ENCODE measurements at regions not wholly inside any gene's neighbourhood (a gene's known extent, or its start where the extent isn't known, plus 50 kb on each side); places are given as distances from the start of the nearest gene placed in this dataset.
"Not testable (repeated sequence)": the region's sequence is repeated elsewhere in the genome, so short reads cannot be mapped to it uniquely, and the experiment has no call there.

DNA sequence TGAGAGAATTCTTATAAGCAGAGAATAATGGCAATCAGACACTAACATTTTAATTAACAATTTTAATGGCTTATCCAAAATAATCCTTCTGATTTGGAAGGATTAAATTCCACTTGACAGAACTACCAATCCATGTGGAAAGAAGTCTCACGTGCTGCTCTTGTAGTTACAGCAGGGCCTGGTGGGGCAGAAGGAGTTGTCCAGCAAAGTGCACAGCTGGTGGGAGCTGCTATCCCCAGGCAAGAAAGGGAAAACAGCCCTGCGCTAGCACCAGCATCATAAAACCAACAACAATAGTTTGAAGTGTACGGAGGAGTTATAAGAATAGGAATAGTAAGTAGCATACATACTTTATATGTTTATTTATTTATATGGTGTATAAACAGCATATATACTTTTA lies 127.4 kb upstream of the TRIM2 start:
- no peak for DNase-seq (ENCODE audit: low read depth)

DNA sequence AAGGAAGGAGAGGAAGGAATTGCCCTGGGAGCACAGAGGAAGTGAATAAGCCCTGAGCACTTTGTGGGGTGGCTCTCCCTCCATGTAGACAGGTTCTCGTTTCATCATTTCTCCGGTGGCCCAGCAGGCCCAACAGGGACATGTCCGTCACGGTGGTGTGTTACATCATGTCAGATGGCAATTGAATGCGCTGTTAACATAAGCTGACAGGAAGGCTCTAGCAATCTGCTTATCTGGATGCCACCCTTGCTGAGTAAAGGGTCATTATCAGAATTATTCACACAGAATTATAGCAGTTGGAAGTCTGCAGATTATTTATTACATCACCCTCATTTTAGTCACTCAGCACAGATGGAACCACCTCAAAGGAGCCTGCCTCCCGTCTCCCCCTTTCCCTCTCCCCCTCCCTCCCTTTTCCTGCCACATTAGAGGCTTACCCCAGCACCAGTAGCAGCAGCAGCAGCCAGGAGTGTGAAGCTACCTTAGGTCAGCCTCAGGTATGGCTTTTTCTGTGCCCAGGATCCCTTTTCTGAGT lies 124.3 kb upstream of the TRIM2 start:
- DNase-seq (ENCODE audit: low read depth) = no peak

DNA sequence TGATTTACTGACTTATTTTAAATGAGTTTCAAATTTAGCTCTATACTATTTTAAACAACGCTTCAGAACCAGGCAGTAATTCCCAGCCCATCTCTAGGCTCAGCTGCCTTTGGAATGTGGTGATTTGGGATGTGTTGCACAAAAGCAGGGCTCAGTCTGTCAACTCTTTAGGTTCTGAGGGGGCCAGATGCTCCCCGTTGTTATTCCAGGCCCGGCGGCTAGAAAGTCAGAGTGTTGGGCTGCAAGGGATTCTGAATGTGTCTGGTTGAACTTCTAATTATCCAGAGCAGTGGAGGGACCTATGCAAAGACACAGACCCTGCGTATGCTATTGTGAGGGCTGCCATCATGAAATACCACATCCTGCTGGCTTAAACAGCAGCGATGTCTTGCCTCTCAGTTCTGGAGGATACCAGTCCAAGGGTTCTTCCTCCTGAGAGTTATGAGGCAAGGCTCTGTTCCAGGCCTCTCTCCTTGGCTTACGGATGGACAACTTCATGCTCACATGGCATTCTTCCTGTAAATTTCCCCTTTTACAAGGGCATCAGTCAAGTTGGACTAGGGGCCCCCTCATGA lies 123.2 kb upstream of the TRIM2 start:
- DNase-seq (ENCODE audit: low read depth) = no peak

DNA sequence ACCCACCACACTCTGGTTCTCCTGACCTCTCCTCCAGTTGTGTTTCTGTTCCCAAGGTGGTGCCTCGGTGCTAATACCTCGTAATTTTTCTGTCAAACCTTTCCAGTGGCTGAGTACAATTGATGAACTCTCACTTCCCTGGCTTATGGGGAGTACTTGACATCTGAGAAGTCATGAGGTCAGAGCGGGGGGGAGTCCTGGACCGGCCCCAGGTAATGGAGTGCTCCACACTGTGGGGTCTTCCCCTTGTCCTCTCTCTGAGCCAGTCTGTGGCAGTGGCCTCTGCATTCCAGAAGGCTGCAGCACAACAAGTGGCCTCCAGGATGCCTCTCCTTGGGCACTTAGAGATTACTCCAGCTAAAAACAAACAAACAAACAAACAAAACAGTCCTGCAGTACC lies 122.5 kb upstream of the TRIM2 start:
- no peak for DNase-seq (ENCODE audit: low read depth)

DNA sequence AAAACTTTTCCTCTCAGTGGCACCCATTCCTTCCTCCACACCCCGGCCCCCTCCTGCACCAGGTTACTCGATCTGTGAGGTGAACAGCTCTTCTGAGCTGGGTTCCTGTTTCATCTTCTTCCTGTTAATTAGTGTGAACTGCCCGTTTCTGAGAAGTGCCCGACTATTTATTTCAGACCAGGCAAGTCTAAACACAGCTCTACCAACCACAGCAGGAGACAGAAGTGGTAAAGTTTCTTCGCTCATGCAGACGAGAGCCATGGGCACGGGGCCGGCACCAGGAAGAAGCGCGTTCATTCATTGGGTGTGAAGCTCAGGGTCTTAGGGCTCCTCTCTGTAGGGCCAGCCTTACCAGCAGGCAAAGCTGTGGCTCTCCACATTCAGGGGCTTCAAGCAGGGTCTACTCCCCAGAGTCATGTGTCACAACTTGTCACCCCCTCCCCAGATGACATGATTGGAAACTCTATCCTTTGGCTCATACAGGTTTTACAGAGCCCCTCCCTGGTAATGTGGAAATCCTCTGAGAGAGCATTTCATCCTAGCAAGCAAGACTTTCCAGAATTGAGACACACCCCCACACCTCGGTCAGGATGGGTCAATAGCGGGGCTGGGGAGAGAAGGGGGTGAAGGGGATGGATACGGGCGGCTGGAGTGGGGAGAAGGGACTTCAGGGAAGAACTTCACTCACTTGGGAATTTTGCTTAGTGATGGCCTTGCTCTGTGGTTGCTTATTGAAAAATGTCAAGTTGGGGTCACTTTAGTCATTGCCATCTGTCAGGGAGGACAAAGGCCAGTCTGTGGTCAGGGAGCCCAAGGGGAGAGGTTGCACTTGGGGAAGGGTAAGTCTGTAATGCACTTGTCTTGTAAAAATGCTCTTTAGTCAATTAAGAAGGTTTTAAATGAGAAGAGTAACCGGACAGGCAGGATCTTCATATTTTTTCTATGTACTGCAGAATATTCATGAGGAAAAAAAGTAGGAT lies 121.6 kb upstream of the TRIM2 start:
- DNase-seq (ENCODE audit: low read depth) = no peak

DNA sequence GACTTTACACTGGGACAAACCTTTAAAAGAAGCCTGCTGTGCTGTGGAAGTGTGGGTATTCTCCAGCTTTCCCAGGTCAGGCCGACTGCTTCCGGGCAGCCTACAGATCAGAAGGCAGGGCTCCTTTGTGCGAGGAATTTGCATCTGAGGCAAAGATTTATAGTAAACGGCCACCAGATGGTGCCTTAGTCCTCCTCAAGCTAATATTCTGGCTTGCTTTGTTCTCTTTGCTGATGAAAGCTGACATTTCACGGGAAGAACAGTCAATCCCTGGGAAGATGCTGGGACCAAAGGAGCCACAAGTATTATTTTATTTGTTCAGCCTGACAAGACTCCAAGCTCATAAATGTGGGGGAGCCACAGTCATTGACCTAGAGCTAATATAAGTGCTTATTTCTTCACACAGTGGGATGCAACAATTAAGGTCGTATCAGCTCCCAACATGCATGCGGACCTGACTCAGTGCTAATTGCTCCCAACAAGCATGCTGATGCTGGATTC lies 120.7 kb upstream of the TRIM2 start:
- peak; percentile 12 for DNase-seq (ENCODE audit: low read depth)

DNA sequence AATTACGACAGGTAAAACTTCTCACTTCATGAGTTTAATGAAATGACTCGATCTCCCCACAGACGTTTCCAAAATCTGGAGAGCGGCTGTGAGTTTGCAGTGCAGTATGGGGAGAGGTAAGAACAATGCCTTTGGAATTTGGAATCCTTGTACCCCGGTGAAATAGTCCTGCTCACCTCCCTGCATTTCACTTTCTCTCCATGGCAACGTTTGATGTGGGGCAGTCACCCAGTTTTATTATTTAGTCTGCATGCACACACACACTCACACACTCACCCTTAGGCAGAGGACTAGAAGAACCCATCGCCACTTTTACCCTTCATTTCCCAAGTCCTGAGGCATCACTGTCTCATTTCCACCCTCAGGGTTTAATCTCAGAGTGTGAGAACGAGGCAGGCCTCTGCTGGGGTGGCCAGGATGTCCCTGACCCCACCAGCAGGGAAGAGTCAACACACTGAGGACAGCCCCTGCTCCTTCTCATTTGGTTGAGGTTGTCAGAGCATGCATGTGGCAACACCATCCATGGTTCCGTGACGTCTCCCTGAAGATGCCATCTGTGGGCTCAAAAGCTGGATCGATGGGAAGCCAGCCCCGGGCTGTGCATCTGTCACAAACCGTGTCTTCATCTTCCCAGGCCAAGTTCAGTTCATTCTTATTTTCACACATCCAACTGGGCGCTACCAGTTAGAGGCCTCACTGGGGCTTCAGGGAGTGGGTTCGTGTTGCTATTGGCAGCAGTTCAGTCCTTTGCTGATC lies 119.8 kb upstream of the TRIM2 start:
- no peak for DNase-seq (ENCODE audit: low read depth)

DNA sequence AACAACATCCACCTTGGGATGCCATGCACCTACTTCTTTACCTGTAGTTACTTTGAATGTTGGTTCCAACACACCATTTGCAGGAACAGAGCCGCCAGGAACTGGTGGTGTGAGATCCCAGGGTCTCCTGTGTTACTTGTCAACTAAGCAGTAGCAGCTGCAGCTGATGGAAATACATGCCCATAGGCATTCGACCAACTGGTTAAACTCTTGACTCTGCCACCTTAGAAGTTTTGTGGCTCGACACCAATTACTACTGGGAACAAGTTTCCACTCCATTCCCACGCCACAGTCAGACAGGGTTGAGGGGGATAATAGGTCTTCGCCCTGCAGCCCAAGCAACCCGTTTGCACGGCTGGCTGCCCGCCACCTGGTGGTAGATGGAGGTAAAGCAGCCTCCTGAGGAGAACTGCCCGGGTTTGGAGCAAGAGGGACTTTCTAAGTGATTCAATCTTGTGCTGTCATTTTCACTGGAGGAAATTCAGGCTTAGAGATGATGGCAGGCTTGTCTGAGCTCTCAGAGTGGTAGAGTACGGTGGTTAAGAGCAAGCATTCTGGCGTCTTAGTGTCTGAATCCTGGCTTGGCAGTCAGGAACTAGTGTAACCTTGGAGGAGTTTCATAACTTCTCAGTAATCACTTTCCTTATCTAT lies 119.1 kb upstream of the TRIM2 start:
- DNase-seq (ENCODE audit: low read depth) = peak; percentile 80

DNA sequence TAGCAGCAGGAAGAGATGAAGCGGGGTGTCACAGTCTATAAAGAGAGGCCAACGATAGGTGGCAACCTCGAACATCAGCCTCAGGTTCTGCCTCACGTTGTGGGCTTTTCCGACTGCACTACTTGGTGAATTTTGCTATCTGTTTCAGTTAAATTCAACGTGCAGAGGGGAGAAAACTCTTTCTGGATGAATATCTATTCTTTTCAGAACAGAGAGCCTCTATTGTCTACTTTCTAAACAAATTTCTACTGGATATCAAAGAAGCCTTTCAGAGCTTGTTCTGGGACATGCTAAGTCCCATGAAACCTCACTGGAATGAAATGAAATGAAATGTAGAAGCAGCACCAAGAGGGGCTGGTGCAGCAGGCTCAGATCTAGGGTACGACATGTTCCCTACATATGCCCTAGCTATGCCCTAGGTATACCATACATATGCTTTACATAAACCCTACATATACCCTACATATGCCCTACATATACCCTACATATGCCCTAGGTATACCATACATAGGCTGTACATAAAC lies 116.5 kb upstream of the TRIM2 start:
- DNase-seq (ENCODE audit: low read depth) = no peak

DNA sequence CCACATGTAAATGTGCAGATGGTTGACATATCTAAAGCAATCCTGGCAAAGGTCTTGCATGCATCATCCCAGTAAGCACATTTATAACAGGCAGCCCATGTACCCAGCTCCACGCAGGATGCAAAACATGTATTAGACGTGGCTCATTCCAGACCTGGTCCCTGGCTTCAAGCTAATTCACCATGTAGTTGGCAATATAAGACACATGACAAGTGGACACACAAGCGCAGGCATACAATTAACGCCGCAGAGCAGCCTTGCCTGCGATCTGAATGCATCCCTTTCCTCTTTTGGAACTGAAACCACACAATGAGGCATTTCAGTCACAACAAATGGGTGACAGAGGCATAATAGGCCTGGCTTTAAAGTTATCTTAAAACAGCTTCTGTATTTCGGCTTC lies 114.5 kb upstream of the TRIM2 start:
- no peak for DNase-seq (ENCODE audit: low read depth)

DNA sequence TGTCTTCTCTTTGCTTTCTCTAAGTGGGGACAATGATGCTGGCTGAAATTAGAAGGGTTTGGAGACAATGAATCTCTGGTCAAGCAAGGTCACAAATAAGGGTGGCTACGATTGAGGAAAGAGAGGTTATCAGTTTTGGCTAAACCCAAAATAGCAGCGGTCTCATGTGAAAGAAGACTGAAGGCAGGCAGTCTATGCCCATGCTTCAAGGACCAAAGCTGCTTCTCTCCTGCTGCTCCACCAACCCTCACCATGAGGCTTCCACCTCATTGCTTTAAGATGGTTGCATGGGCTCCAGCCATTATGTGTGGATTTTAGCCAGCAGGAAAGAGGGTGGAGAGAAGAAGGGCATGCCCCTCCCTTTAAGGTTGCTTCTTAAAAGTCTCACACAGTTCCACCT lies 114.1 kb upstream of the TRIM2 start:
- DNase-seq (ENCODE audit: low read depth) = no peak

DNA sequence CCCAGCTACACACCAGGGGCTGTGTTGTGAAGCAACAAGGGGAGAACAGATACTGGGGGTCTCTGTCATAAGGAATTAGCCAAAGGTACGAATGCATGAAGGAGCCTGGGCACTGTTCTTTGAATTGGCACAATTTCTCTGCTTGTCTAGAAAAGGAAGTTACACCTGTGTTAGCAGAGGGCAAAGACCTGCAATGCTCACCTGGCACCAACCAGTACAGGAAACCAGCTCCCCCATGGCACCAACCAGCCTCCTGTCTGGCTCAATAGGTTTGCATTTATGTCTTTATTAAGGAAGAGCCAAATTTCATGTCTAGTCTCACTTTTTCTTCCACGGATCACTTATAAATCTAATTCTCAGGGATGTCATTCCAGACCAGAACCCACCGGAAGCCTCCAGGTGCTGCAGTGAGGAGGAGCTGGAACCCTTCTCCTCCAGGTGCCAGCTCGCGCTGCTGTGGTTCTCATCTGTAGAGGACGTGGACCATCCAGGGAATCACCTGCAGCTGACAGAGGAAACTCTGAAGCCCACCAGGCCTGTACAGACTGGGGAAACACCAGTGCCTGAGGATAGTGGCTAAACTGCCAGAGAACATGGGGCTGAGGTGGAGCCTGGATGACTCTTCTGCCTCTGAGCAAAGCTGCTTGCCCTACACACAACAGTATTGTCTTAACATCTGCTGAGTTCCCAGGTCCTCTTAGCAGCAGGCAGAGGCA lies 113.4 kb upstream of the TRIM2 start:
- no peak for DNase-seq (ENCODE audit: low read depth)

DNA sequence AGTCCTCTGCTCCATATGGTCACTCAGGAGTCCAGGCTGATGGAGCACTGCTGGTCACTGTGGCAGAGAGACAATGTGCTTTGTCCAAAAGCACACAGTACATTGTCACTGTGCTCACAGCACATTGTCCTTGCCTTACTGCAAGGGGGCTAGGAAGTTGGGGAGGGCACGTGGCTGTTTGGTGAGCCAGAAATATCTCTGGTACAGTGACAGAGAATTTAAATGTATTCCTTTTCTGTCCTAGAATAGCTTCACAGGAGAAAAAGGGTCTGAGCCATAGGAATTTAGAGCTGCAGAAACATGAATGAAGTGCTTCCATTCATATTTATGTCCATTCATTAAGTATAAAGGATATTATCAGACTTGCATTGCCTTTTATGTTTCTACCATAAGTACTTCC lies 110.8 kb upstream of the TRIM2 start:
- DNase-seq (ENCODE audit: low read depth) = no peak

DNA sequence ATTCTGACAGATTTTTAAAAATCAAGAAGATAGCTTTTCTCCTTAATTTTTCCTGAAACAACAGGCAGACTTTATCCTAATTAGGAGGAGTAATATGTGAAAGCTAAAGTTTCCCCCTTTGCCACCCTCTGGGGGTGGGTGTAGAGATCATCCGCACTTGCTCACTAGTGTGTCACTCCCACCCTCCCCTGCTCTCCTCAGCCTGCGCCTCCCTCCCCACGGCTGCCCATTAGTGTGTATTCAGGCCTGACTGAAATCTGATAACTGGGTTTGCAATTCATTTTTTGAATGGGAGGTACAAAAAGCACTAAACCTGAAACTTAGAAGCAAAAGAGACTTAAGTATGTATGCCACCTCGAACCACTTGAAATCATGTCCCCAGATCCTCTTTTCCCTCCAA lies 110.4 kb upstream of the TRIM2 start:
- no peak for DNase-seq (ENCODE audit: low read depth)

DNA sequence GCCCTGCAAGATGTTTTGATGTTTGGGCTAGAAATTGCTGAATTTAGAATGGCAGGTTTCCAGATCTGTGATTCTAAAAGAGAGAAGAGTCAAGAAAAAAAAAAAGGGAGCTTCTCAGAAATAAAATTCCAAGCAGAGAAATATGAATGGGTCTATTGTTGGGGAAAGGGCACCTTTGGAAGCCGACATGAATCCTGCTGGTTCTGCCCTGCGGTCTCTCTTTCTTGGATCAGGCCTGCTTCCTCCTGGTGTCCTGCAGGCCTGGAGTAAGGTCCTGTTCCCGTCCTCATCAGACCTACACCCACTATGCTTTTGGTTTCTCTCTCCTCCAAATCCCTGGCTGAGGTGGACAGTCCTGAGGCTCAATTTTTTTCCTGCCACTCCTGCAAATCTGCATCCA lies 109.8 kb upstream of the TRIM2 start:
- no peak for DNase-seq (ENCODE audit: low read depth)

DNA sequence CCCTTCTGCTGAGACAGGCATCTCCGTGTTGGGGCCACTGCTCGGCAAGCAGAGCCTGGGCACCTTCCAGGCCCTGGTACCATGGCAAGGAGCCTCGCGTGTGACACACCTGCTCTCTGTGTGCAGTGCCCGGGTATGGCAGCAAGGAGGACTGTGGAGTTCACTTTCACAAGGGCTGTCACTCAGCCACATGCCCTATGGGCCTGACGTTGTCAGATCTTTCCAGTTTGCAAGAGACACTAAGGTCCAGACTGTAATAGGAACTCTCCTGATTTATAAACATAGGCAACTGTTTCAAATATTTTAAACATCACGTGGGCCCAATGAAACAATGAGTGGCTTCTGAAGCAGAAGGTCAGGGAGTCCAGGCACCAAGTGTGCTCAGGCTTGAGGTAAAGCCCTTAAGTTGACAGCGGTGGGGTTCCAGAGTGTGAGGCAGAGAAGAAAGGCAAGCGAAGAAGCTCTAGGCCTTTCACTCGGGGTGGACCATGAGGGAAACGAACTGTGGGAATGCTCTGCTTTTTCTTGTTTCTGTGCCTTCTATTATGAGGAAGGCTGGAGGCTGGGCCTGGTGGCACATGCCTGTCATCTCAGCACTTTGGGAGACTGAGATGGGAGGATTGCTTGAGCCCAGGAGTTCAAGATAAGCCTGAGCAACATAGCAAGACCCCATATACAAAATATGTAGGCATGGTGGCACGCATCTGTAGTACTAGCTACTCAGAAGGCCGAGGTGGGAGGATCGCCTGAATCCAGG lies 108.6 kb upstream of the TRIM2 start:
- no peak for DNase-seq (ENCODE audit: low read depth)

DNA sequence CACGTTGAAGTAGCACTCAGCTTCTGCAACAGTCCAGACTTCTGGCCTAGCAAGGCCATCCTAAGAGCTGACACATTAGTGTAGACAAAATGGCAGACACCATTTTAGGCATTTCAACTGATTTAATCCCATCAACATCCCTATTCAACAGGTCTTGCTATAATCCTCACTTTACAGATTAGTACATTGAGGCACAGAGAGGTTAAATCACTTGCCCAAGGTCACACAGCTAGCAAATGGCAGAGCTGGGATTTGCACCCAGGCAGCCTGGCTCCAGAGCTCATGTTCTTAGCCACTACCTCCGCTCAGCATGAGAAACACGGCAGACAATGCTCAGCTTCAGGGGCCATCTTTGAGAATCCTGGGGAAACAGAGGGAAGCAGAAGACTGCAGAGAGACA lies 107.9 kb upstream of the TRIM2 start:
- no peak for DNase-seq (ENCODE audit: low read depth)

DNA sequence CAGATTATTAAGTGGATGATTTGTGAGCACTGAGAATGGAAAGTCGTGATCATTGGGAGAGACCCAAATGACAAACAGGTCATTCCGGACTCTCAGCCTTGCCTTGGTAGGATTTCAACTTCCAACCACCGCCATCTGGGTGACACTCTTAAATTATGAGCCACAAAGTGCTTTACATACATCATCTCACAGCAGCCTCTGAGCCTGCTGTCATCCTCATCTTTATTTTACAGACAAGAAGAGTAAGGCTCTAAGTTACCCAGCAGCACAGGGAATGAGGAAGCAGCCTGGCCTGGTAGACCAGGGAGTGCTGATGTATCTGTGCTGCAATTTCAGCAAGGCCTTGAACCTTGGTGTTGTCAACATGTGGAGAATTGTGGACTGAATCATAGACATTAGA lies 105.8 kb upstream of the TRIM2 start:
- no peak for DNase-seq (ENCODE audit: low read depth)

DNA sequence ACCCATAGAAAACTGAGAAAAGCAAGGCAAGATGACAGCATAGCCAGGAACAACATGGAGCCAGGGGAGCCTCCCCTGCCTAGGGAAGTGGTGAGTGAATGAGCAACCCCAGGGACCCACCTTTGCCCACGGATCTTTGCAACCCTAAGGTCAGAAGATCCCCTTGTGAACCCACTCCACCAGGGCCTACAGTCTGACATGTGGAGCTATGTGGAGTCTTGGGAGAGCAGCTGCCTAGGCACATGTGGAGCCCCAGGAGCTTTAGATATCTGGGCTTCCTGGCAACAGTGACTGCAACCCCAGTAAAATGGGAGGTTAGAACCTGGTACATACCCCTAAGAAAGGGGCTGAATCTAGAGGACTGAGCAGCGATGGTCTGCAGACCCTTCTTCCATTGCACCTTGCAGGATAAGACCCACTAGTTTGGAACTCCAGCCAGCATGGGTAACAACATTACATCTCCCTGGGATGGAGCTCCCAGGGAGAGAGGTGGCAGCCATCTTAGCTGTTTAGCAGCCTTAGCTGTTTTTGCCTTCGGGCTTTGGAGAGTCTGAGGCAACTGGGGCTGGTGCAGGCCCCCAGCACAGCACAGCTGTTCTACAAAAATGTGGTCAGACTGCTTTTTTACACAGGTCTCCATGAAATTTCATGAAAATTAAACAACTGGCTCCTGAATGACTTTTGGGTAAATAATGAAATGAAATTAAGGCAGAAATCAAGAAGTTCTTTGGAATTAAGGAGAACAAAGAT lies 104.7 kb upstream of the TRIM2 start:
- DNase-seq (ENCODE audit: low read depth) = no peak

DNA sequence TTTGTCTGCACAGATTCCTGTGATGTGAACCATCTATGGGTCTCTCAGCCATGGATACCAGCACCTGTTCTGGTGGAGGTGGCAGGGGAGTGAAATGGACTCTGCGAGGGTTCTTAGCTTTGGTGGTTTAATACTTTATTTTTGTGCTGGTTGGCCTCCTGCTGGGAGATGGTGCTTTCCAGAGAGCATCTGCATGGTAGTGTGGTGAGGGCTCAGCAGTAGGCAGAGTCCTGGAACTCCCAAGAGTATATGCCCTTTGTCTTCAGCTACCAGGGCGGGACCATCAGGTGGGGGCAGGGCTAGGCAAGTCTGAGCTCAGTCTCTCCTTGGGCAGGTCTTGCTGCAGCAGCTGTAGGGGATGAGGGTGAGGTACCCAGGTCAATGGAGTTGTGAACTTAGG lies 97.5 kb upstream of the TRIM2 start:
- DNase-seq (ENCODE audit: low read depth) = not testable (repeated sequence)
